ENCODE measurements at regions not wholly inside any gene's neighbourhood (a gene's known extent, or its start where the extent isn't known, plus 50 kb on each side); places are given as distances from the start of the nearest gene placed in this dataset.
"Not testable (repeated sequence)": the region's sequence is repeated elsewhere in the genome, so short reads cannot be mapped to it uniquely, and the experiment has no call there.

- TF ChIP-seq, protein P1, sequence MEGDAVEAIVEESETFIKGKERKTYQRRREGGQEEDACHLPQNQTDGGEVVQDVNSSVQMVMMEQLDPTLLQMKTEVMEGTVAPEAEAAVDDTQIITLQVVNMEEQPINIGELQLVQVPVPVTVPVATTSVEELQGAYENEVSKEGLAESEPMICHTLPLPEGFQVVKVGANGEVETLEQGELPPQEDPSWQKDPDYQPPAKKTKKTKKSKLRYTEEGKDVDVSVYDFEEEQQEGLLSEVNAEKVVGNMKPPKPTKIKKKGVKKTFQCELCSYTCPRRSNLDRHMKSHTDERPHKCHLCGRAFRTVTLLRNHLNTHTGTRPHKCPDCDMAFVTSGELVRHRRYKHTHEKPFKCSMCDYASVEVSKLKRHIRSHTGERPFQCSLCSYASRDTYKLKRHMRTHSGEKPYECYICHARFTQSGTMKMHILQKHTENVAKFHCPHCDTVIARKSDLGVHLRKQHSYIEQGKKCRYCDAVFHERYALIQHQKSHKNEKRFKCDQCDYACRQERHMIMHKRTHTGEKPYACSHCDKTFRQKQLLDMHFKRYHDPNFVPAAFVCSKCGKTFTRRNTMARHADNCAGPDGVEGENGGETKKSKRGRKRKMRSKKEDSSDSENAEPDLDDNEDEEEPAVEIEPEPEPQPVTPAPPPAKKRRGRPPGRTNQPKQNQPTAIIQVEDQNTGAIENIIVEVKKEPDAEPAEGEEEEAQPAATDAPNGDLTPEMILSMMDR (IDR thresholded peaks at IDR 0.05) = not testable (repeated sequence)
- TF ChIP-seq POLR2A (IDR thresholded peaks at IDR 0.05) = not testable (repeated sequence)
Measured at GRCh38 chr22:22335640-22336039, 91.1 kb downstream of the VPREB1 start.

Data from right lobe of liver (tissue), 4 donors.